GM23248 (cell line): ENCODE measurements at regions not wholly inside any gene's neighbourhood (a gene's known extent, or its start where the extent isn't known, plus 50 kb on each side); places are given as distances from the start of the nearest gene placed in this dataset.

Experiments
- EZH2 ChIP-seq: fragments of 200-600 bp; sonication (generic); IDR thresholded peaks from 2 replicates; pipeline ENCODE4 v1.6.1; 2018; ENCODE audit warnings: antibody characterized with exemption, mild to moderate bottlenecking; ENCODE audit not compliant: insufficient read depth, poor library complexity, severe bottlenecking
- EZH2phosphoT487 ChIP-seq: fragments of 200-600 bp; sonication (generic); IDR thresholded peaks from 2 replicates; pipeline ENCODE4 v1.6.1; 2018; ENCODE audit warnings: antibody characterized with exemption, moderate library complexity, mild to moderate bottlenecking, low read depth; ENCODE audit not compliant: insufficient read depth

GRCh38 chr9:135353935-135354334, 125.6 kb upstream of the PPP1R26 start:
- TF ChIP-seq EZH2 (no peak), EZH2phosphoT487 (no peak)
